ENCODE measurements at regions not wholly inside any gene's neighbourhood (a gene's known extent, or its start where the extent isn't known, plus 50 kb on each side); places are given as distances from the start of the nearest gene placed in this dataset.
A peak's percentile ranks its signal among the peaks of the same experiment; 100 is the strongest.
"Not testable (repeated sequence)": the region's sequence is repeated elsewhere in the genome, so short reads cannot be mapped to it uniquely, and the experiment has no call there.

GRCh38 chr10:90112681-90113080 is 411.3 kb downstream of the KIF20B start:
- DNase-seq (ENCODE audit: low read depth in 2 of 2): peak; percentile 64 to 79
- H3K4me3 ChIP-seq (replicated peaks in 1 of 2; ENCODE audit: low read depth in 2 of 2, low read length in 2 of 2): no peak overlapping the region

GRCh38 chr10:90118567-90118966 is 417.2 kb downstream of the KIF20B start:
- not testable (repeated sequence) for DNase-seq (ENCODE audit: low read depth in 2 of 2); H3K4me3 ChIP-seq (replicated peaks in 1 of 2; ENCODE audit: low read depth in 2 of 2, low read length in 2 of 2)

More at GRCh38 chr10:90112681-90113080, 411.3 kb downstream of the KIF20B start:
- no peak for TF ChIP-seq CTCF (IDR thresholded peaks at IDR 0.05; ENCODE audit: low read depth, low read length)

GRCh38 chr10:90119631-90120280 is 418.4 kb downstream of the KIF20B start:
- H3K4me3 ChIP-seq (replicated peaks in 1 of 2; ENCODE audit: low read depth in 2 of 2, low read length in 2 of 2); DNase-seq (ENCODE audit: low read depth in 2 of 2): not testable (repeated sequence)

GRCh38 chr10:90125456-90126255 is 424.3 kb downstream of the KIF20B start:
- no peak for TF ChIP-seq CTCF (IDR thresholded peaks at IDR 0.05; ENCODE audit: low read depth, low read length)
- DNase-seq (ENCODE audit: low read depth in 2 of 2): peak; percentile 60 to 93
- H3K4me3 ChIP-seq (replicated peaks in 1 of 2; ENCODE audit: low read depth in 2 of 2, low read length in 2 of 2): no peak overlapping the region

- no peak overlapping the region for H3K4me3 ChIP-seq (replicated peaks in 1 of 2; ENCODE audit: low read depth in 2 of 2, low read length in 2 of 2)
- no peak for DNase-seq (ENCODE audit: low read depth in 2 of 2)
- no peak for TF ChIP-seq CTCF (IDR thresholded peaks at IDR 0.05; ENCODE audit: low read depth, low read length)
Measured at GRCh38 chr10:90126256-90126595, 424.8 kb downstream of the KIF20B start.

- no peak for TF ChIP-seq CTCF (IDR thresholded peaks at IDR 0.05; ENCODE audit: low read depth, low read length)
- no peak for DNase-seq (ENCODE audit: low read depth in 2 of 2)
- no peak overlapping the region for H3K4me3 ChIP-seq (replicated peaks in 1 of 2; ENCODE audit: low read depth in 2 of 2, low read length in 2 of 2)
Measured at GRCh38 chr10:90130321-90131086, 429.1 kb downstream of the KIF20B start.

GRCh38 chr10:90133606-90134005 is 432.2 kb downstream of the KIF20B start:
- TF ChIP-seq CTCF (IDR thresholded peaks at IDR 0.05; ENCODE audit: low read depth, low read length): no peak

More at GRCh38 chr10:90133606-90134005, 432.2 kb downstream of the KIF20B start:
- H3K4me3 ChIP-seq (replicated peaks in 1 of 2; ENCODE audit: low read depth in 2 of 2, low read length in 2 of 2): no peak overlapping the region
- DNase-seq (ENCODE audit: low read depth in 2 of 2): no peak
